GM12874 (cell line): ENCODE measurements at regions not wholly inside any gene's neighbourhood (a gene's known extent, or its start where the extent isn't known, plus 50 kb on each side); places are given as distances from the start of the nearest gene placed in this dataset.

Source experiments
- CTCF ChIP-seq: IDR thresholded peaks from 2 replicates; pipeline ENCODE4 v1.5.1; 2011; ENCODE audit warnings: low read depth, mild to moderate bottlenecking, control low read depth, low read length, moderate library complexity; ENCODE audit not compliant: insufficient read depth

DNA sequence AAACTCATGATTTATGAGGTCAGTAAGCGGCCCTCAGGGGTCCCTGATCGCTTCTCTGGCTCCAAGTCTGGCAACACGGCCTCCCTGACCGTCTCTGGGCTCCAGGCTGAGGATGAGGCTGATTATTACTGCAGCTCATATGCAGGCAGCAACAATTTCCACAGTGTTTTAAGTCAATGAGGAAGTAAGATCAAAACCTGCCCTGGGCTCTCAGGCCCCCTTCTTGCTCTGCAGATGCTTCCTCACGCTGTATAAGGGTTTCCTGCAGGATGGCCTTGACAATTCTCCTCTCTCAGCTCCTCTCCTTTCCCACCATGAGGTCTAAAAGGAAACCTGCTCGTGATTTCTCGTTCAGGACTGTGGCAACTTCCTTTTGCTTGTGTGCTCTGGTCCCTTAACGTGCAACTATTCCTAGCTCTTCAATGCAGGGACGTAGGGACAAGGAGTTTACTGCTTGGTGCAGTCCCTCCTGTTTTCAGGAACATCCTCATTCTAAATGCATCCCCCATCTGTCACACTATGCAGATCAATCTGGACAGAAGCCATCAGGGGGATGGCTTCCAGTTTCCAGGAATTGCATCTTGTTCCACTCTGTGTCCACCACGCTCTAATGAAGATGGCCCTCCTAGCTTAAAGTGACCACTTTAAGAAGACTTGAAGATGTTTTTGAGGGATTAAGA is 64.3 kb upstream of the IGLL5 start:
- TF ChIP-seq CTCF = no peak

DNA sequence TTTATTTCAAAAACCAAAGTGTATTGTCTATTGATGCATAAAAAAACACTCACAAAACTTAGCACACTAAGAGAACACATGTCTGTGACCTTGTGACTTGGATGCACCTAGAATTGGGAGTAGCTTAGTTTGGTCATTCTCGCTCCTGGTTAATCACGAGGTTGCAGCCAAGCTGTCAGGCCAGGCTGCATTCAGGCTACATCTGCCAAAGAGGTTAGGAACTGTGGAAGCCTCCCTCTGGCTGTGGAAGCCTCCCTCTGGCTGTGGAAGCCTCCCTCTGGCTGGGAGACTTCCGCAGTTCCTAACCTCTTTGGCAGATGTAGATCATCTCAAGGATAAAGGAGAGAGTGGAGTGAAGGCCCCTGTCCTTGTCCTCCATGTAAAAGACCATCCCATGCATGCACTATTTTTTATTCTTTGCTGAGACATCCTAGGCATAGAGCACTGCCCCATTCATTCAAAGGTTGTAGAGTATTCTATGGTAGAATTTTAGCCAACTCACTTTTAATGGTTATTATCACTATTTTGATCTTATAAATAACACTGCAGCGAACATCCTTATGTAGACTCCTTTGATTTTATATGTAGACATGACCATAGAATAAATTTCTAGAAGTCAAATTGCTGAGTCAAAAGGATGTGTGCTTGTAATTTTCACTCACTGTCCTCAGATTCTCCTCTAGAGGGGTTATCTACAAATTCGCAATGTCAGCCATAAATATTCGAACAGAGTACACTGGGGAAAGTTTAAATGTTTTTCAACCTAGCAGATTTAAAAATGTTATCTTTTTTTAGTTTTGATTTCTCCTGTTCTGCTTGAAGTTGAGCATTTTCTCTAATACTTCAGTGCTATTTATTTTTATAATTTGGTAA is 63.0 kb upstream of the IGLL5 start:
- no peak for TF ChIP-seq CTCF

GRCh38 chr22:22825213-22825593 is 62.4 kb upstream of the IGLL5 start:
- no peak for TF ChIP-seq CTCF

DNA sequence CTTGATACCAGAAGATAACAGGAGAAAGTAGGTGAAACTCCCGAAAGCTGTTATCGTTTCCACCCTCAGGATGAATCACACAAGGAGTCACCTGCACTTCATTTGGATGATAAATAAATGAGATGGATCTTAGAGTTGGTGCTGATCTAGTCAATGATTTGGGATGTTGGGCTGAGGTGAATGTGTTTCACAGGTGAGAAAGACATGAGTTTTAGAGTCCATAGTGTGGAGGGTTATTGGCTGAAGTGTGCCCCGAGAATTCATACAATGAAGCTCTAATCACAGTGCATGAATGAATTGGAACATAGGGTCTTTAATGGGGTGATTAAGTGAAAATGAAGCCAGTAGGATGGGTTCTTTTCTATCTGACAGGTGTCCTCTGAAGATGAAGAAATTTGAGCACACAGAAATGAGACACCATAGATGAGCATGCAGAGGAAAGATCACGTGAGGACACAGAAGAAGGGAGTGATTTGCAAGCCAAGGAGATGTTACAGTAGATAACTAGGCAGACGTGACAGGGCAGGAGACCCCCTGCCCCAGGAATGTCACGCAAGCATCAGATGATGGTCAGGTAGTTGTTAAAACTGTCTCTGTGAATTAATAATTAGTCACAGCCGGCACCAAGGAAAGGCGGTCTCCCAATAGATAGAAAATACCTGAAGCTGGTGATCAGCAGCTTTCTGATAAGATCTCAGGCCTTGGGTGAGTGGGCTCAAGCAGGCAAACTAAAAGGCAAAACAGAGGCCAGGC is 60.3 kb upstream of the IGLL5 start:
- no peak for TF ChIP-seq CTCF

GRCh38 chr22:22830193-22830592 is 57.4 kb upstream of the IGLL5 start:
- TF ChIP-seq CTCF = no peak

DNA sequence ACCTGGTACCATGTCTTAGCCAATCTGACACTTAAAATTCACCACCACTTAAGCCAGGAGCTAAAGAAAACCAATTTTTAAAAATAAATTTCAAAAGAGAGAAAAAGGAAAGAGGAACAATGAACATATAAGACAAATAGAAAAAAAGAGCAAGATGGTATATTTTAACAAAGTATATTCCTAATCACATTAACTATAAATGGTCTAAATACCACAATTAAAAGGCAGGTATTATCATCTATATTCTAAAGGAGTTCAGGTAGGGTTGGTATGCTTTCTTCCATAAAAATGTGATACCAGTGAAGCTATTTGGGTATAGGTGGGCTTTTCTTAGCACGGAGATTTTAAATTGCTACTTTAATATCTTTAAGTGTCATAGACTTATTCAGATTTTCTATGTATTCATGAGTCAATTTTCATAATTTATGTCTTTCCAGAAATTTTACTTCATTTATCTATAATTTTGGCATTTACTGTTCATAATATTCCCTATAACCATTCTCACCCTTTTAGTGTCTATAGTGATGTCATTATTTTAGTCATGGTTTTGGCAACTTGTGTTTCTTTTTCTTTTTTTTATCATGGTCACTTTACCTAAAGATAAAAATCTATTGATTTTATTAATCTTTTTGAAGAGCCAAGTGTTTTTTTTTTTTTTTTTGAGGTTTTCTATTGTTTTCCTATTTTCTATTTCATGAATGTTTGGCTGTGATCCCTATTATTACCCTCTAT is 56.5 kb upstream of the IGLL5 start:
- no peak for TF ChIP-seq CTCF

GRCh38 chr22:22833059-22833458 is 54.6 kb upstream of the IGLL5 start:
- no peak for TF ChIP-seq CTCF
